ENCODE measurements at regions not wholly inside any gene's neighbourhood (a gene's known extent, or its start where the extent isn't known, plus 50 kb on each side); places are given as distances from the start of the nearest gene placed in this dataset.

GRCh38 chr9:107972346-107972745, 482.8 kb upstream of the KLF4 start:
- TF ChIP-seq CTCF (IDR thresholded peaks at IDR 0.05; ENCODE audit: poor library complexity) (no peak), EZH2phosphoT487 (IDR thresholded peaks at IDR 0.05; ENCODE audit: low read depth, severe bottlenecking, unreplicated experiment) (no peak), EZH2 (IDR thresholded peaks at IDR 0.05; ENCODE audit: borderline replicate concordance) (no peak)
